ENCODE measurements at regions not wholly inside any gene's neighbourhood (a gene's known extent, or its start where the extent isn't known, plus 50 kb on each side); places are given as distances from the start of the nearest gene placed in this dataset.

GRCh38 chr12:127813147-127813546 is 453.8 kb upstream of the TMEM132C start:
- no peak for TF ChIP-seq CTCF (IDR thresholded peaks at IDR 0.05; ENCODE audit: low read length, missing control alignments)
- no peak for DNase-seq (ENCODE audit: low read depth)
- H3K4me3 ChIP-seq (replicated peaks; ENCODE audit: low read depth, low read length), result no peak overlapping the region

GRCh38 chr12:127819056-127819455 is 447.9 kb upstream of the TMEM132C start:
- TF ChIP-seq CTCF (IDR thresholded peaks at IDR 0.05; ENCODE audit: low read length, missing control alignments), result no peak
- DNase-seq (ENCODE audit: low read depth), result no peak

GRCh38 chr12:127820271-127820670 is 446.7 kb upstream of the TMEM132C start:
- no peak for TF ChIP-seq CTCF (IDR thresholded peaks at IDR 0.05; ENCODE audit: low read length, missing control alignments)
- no peak for DNase-seq (ENCODE audit: low read depth)
- H3K4me3 ChIP-seq (replicated peaks; ENCODE audit: low read depth, low read length), result no peak overlapping the region

More at GRCh38 chr12:127819056-127819455, 447.9 kb upstream of the TMEM132C start:
- no peak overlapping the region for H3K4me3 ChIP-seq (replicated peaks; ENCODE audit: low read depth, low read length)

- DNase-seq (ENCODE audit: low read depth), result no peak
- no peak for TF ChIP-seq CTCF (IDR thresholded peaks at IDR 0.05; ENCODE audit: low read length, missing control alignments)
- H3K4me3 ChIP-seq (replicated peaks; ENCODE audit: low read depth, low read length), result no peak overlapping the region
Measured at GRCh38 chr12:127820846-127821245, 446.1 kb upstream of the TMEM132C start.

- H3K4me3 ChIP-seq (replicated peaks; ENCODE audit: low read depth, low read length), result no peak overlapping the region
- no peak for DNase-seq (ENCODE audit: low read depth)
- TF ChIP-seq CTCF (IDR thresholded peaks at IDR 0.05; ENCODE audit: low read length, missing control alignments), result no peak
Measured at GRCh38 chr12:127822809-127823411, 444.1 kb upstream of the TMEM132C start.

GRCh38 chr12:127823801-127824200 is 443.2 kb upstream of the TMEM132C start:
- no peak for DNase-seq (ENCODE audit: low read depth)
- H3K4me3 ChIP-seq (replicated peaks; ENCODE audit: low read depth, low read length), result no peak overlapping the region
- no peak for TF ChIP-seq CTCF (IDR thresholded peaks at IDR 0.05; ENCODE audit: low read length, missing control alignments)

All from fibroblast of pulmonary artery (primary cell).